HG03469 (cell line): ENCODE measurements at regions not wholly inside any gene's neighbourhood (a gene's known extent, or its start where the extent isn't known, plus 50 kb on each side); places are given as distances from the start of the nearest gene placed in this dataset.
"Not testable (repeated sequence)": the region's sequence is repeated elsewhere in the genome, so short reads cannot be mapped to it uniquely, and the experiment has no call there.

Source experiments
- ATAC-seq: cut with Tn5 transposase; IDR thresholded peaks from one replicate; pipeline ENCODE4 v1.9.1; 2021; ENCODE audit warnings: mild to moderate bottlenecking, moderate library complexity, moderate number of reproducible peaks; ENCODE audit not compliant: unreplicated experiment

DNA sequence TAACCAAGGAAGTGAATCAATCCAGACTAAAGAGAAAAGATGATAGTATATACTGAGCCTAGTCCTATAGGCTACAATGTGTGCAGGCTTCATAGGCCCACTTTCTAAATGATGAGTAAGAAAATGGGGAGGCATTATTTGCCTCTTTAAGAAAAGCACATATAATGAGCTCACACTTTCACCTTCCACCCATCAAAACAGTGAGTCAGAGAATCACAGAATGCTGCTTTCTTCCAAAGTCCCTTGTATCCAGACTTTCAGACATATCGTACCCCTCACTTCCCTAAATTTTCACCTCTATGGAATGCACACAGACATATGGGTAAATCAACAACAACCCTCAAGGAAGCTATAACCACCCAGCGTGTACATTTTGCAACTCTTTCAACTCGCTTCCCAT, 286.4 kb upstream of the PRKD1 start:
- ATAC-seq, result no peak

DNA sequence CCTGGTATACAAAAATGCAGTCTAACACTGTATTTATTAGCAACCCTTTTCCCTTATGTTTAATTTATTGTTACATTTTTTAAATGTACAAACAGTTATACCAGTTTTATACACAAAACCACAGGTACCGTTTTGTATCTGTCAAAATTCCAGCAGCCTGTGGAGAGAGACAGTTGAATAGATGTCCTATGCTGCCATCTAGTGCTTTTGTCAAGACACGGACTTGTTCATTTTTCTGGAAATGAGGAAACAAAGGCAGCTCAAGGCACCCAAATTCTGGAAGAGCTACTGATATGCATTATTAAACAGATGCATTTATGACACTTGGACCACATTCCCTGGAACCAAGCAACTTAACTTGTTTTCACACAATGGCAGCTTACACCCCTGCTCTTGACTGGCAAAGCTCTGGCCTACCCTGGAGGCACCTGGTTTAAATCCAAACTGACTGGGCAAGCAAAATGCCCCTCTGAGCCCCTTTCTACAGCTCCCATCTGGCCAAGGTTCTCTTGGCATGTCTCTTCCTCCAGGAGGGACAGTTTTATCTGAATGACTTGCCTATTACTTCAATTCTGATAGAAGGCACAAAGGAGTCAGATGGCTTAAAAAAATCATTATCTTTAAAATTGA, 286.9 kb upstream of the PRKD1 start:
- ATAC-seq, result no peak

DNA sequence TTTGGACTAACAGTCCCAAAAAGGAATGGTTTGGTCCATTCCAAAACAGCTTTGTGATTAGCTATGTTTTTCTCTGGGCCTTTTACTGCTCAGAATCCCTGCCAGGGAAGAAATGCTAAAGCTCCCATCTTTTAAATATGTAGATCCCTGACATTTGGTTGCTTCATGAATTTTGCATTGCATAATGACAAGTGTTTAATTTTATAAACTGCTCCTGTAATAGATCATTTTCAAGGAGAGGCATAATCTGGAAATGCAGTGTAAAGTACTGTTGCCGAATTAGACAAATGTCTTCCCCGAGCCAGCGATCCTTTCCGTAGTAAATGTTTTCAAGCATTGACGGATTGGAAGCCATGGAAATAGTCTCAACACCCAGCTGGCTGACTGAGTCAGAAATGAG, 291.3 kb upstream of the PRKD1 start:
- no peak for ATAC-seq

- ATAC-seq, result no peak
Measured at GRCh38 chr14:30221546-30221945, 293.9 kb upstream of the PRKD1 start.

DNA sequence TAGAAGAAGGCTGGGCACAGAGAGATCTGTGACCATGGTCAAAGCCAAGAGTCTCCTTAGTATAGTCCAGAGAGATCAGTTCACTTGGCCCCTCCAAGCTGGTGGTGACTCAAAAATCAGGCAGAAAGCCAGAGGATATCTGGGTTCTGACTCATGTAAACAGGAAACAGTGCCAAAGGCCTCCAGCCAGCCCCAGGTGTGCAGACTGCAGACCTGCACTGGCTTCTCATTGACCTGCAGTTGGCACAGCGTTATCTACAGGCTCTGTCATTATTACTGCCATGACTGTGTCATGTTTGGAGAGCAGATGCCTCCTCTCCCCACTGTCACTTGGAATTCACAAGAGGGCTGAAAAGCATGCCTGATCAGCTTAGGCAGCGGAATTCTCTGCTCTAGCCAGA, 295.7 kb upstream of the PRKD1 start:
- no peak for ATAC-seq

DNA sequence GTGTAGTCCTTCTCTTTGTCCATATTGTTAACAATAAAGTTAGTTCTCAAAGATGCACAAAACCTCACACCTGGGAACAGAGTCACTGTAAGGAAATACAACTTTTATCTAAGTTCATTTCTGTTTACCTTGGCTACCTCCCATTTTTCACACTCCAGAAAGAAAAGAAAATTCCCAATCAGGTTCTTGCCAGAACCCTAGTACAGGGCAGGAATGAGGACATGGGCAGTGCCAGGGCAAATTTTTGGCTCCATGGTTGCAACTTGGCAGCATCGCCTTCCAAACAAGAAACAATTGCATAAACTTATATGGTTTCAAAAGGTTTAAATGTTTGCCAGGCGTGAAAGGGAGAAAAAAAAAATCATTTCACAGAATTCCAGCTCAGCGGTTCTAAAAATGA, 296.3 kb upstream of the PRKD1 start:
- ATAC-seq, result no peak

GRCh38 chr14:30225176-30225575, 297.5 kb upstream of the PRKD1 start:
- ATAC-seq, result no peak

DNA sequence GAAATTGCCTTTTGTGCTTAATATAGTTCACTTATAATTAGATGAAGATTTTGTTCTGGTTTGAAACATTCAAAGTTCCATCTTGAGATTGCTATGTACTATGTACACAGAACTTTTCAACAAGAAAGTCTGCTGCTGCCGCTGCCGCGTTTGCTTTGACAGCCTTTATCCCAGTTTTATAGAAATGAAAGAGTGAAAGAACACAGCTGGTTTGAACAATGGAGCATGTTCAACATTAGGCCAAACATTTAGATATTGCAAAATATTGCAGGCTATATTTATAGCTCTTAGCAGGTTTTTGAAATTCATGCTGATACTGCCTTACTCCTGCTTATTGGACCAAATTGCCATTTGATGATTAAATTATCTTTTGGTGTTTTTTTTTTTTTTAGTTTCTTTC, 299.8 kb upstream of the PRKD1 start:
- ATAC-seq, result no peak

DNA sequence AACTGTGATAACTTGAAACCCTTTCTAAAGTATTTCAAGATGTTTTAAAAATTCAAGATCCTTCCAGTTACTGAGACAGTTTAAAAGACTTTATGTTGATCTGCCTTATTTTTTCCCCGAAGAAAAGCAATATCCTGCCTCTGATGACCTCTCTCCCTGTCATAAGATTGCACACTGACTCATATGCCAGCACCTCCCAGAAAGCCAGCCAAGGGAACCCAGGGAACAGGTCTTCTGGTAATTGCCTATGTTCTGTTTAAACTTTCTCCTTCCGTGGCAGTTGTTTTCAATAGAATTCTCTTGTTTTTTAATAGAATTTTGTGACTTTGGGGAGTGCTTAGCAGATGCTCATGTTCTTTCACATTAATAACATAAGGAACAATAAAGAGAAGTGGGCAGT, 300.2 kb upstream of the PRKD1 start:
- no peak for ATAC-seq

- no peak for ATAC-seq
Measured at GRCh38 chr14:30230719-30231118, 303.1 kb upstream of the PRKD1 start.

- ATAC-seq, result no peak
Measured at GRCh38 chr14:30234966-30235365, 307.3 kb upstream of the PRKD1 start.

DNA sequence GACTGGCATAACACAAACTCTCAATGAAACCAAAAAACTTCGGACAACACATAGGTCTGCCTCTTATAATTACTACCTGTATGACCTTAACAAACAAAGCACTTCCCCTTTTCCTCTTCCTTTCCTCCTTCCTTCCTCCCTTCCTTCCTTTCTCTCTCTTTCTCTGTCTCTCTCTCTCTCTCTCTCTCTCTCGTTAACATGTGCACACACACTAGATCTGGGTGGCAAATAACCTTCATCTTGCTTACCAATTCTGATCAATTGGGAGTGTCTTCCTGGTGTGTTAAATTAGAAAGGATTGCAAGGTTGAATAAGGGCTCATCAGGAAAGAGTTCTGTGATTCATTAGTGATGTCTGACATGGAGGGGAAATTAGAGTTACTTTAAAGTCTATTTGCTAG, 307.8 kb upstream of the PRKD1 start:
- no peak for ATAC-seq

DNA sequence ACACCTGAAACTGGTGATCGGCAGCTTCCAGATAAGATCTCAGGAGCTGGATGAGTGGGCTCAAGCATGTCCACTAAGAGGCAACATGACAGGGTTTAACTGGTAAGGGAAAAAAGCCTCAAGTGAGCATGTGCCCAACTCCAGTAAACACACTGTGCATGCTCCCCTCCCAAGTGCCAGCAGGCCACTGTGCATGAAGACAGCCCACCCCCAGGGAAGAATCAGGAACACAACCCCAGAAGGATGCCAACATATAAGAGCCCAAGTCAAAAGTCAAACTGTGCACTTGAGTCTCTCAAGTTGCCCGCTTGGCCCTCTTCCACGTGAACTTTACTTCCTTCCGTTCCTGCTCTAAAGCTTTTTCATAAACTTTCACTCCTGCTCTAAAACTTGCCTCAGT, 311.3 kb upstream of the PRKD1 start:
- no peak for ATAC-seq

DNA sequence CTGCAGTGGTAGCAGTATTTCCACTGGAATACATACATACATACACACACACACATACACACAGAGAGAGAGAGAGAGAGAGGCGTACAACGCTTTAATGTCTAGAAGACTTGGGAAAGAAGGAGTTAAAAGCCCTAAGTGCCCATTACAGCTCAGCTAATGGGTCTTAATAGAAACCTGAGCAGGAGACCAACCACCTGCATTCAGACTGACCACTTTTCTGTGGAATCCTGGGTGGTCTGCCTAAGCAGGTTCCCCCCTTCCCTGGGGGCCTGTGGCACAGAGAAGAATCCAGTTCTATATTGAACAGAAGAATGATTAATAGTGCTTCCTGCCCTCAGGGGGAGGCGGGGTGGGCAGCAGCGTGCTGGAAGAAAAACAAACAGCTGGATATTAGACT, 312.4 kb upstream of the PRKD1 start:
- ATAC-seq, result no peak

GRCh38 chr14:30240685-30241084, 313.0 kb upstream of the PRKD1 start:
- no peak for ATAC-seq

GRCh38 chr14:30242744-30243143, 315.1 kb upstream of the PRKD1 start:
- no peak for ATAC-seq

- ATAC-seq, result no peak
Measured at GRCh38 chr14:30243207-30243606, 315.6 kb upstream of the PRKD1 start.

DNA sequence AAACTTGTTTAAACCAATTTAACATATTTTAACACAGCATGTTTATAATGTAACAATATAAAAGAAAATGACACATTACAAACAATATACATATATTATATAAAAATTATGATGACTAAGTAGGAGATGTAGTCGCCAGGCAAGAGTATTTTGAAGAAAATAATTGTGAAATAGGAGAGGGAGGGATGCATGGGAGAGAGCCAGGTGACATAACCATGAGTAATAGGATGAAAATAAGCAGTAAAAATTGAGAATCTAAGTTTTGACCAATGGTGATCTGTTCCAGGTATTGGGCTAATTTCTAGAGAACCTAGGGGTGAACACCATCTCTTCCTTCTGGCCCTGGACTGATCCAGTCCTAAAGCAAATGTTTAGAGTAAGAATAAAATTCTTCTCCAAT, 315.2 kb upstream of the G2E3 start:
- no peak for ATAC-seq

- not testable (repeated sequence) for ATAC-seq
Measured at GRCh38 chr14:30244348-30244747, 314.6 kb upstream of the G2E3 start.

DNA sequence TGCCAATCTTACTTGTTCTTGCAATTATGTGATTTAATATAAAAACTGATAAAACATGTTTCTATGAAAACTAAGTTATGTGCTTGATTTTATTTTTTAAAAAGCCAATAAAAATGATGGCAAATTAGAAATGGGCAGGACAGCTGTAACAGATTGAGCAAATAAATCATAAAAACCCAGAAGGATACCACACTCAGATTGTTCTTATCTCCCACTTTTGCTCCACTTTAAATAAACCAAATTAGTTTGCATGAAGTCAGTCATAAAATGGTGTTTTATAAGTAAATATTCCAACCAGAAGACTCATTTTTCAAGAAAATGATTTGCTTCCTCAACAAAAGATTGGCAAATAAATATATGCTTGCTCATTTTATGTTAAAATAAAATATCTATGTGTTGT, 307.9 kb upstream of the G2E3 start:
- ATAC-seq, result no peak

- no peak for ATAC-seq
Measured at GRCh38 chr14:30251557-30252100, 307.3 kb upstream of the G2E3 start.

DNA sequence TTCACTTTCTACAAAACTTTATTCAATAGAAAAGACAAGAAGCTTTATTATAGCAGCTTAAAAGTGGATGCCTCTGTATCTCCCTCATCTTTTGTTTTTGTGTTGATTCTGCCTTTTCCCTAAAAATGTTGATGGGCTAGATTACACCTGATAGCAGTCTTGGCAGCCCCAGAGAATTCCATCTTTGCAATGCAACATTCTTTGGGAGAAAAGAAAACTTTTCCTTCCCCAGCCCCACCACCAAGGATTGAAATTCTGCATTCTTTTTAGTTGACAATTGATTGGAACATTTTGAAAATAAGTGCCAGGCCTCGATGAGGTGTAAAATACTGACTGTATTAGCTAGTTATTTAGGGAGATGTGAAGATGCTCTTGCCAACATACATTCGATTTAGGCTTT, 306.8 kb upstream of the G2E3 start:
- no peak for ATAC-seq
